ENCODE measurements at regions not wholly inside any gene's neighbourhood (a gene's known extent, or its start where the extent isn't known, plus 50 kb on each side); places are given as distances from the start of the nearest gene placed in this dataset.

DNA sequence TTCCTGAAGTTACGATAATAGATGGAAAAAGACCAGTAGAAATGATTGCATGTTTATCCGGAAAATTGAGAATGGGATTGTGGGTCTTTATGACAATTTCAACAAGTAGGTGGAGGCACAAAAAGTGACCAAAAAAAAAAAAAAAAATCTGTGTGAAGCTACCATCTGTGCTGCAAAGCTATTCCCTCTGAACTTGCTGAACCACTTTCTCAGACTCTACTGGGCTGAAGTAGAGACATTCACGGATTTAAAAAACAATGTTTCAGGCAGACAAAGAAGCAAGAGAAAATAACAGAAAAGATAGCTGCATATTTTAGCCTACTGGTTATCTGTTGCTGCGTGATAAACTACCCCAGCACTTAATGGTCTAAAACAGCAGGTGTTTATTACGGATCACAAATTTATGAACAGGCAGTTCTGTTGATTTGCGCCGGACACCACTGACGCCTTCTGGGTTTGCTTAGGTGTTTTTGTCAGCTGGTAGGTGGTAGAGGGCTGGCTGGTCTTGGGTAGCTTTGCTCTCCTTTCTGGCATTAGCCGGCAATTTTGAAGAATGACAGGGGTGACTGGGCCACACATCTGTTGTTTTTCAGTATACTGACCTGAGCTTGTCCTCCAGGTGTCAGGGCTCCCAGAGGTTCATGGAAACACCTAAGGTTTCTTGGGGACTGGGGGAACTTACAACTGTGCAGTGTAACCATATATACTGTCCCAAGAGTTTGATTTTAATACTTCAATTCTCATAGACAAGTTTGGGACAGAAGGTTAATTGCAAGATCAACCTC, 665.1 kb downstream of the CCSER2 start:
- DNase-seq (ENCODE audit: extremely low read depth, low read depth), result no peak

DNA sequence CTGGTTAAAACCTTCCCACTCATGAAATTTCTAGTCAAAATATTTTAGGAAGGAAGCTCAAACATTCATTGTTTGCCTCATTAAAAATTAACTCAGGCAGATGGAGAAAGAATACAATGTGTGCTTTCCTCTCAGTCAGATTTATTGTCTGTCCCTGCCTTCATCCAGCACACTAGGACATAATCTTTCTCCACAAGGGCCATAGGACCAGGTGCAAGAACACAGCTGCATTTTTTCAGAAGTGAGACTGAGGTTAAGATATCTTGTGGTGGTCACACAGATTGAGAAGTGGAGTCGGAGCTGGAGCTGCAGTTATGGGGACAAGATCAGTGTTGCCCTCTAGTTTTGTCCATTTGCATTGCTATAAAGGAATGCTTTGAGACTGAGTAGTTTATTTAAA, 666.3 kb downstream of the CCSER2 start:
- DNase-seq (ENCODE audit: extremely low read depth, low read depth), result no peak

DNA sequence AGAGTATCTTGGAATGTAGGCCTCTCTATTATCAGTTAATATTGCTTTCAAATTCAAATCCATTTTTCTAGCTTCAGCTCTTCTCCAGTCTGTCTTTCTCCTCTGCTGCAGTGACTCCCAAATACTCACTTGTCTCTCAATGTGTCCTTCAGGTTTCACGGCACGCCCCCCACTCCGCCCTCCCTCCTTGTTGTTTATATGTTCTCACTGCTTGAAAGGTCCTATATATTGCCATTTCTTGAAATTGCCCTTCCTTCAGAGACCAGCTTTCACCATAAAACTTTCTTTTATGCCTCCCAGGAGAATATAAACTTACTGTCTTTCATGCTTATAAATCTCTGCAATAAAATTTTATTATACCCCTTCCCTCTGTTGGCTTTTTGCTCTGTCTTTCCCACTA, 668.2 kb downstream of the CCSER2 start:
- DNase-seq (ENCODE audit: extremely low read depth, low read depth), result no peak

DNA sequence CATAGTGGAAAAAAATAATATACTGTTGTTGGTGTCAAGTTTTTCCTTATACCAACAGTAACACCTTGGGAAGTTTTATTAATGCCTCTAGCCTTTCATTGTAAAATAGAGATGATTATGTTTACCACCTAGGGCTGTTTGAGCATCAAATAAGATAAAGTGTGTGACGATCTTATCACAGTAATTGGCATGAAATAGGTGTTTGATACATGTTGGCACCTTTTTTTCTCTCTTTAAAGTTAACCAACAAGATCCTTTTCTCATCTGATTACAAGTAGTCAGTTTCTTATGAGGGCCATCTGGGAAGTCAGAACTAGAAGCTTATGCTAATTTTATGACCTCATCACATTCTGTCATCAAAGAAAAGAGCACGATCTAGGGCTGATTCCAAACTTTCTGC, 669.5 kb downstream of the CCSER2 start:
- DNase-seq (ENCODE audit: extremely low read depth, low read depth), result no peak

DNA sequence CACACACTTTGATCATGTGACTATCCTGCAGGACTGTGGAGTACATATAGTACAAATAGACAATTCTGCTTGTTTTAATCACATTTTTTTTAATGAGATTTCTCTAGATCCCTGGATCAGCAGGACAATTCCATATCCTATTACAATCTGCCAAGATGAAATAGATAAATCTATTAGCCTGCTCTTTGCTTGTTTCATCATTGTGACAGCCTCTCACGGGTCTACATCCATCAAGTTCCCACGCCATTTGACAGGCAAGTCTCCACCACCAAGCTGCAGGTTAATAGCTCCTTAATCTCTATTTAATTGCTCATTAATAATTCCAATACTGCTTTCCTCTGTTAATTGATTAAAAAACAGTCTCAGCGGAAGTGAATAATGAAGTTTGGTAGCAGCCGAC, 671.5 kb downstream of the CCSER2 start:
- DNase-seq (ENCODE audit: extremely low read depth, low read depth), result no peak

DNA sequence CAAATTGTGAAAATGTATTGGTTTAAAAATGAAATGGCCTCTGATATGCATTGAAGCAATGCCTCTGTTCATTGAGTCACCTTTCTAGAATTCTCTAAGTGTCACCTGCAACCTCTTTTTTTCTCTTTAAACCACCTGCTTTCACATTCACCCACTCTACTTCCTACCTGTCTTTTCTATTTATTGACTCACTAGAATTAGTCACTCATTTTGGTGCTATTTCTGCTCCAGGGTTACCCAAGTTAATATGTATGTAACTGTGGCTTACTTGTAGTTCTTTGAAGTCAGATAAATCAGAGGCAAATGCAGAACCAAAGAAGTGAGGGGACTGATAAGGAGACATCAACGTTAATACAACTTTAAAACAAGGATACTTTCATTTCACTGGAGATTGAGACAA, 674.7 kb downstream of the CCSER2 start:
- DNase-seq (ENCODE audit: extremely low read depth, low read depth), result no peak

DNA sequence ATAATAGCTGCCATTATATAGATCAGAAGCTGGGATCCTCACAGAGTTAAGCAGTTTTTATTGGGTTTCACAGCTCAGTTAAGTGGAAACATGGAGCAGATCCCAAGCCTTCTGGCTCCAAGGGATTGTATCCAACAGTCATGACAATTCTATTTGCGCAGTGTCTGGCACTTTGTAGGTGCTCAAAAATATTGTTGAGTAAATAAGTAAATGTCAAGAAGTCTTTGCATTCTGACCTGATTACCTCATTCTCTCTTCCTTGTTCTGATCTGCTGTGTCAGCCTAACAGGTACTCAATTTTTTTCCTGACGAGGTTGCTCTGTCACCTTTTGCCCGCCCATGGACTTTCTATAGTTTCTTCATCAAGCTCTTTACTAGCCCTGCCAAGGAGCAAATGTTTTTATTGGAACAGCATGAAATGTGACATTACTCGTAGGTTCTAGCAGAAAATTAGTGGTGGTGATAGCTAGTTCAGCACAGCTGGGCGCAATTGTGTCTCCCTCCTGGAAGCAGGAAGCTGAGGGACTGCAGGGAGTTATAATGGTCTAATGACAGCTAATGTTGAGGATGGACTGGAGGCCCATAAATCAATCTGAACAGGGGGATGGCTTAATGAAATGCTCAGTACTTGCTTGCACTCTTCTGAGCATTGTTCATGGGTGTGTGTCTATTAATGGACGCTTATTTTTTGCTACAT, 680.2 kb downstream of the CCSER2 start:
- no peak for DNase-seq (ENCODE audit: extremely low read depth, low read depth)

DNA sequence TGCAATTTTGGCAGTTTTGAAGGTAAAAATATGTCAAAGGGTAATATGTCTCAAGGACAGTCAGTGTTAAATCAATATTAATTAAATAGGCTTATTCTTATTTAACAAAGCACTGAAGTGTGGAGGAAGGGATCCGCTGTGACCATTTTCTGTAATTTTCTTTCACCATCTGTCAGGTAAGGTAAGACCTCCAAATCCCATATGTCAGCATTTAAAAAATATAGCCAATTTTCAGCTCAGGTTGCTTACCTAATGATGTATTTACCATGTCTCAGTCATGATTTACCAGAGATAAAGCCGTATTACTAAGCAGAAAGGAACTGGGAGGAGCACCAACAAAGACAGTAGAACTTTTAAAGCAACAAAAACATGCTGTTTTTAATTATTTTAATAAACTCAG, 683.9 kb downstream of the CCSER2 start:
- DNase-seq (ENCODE audit: extremely low read depth, low read depth), result no peak

DNA sequence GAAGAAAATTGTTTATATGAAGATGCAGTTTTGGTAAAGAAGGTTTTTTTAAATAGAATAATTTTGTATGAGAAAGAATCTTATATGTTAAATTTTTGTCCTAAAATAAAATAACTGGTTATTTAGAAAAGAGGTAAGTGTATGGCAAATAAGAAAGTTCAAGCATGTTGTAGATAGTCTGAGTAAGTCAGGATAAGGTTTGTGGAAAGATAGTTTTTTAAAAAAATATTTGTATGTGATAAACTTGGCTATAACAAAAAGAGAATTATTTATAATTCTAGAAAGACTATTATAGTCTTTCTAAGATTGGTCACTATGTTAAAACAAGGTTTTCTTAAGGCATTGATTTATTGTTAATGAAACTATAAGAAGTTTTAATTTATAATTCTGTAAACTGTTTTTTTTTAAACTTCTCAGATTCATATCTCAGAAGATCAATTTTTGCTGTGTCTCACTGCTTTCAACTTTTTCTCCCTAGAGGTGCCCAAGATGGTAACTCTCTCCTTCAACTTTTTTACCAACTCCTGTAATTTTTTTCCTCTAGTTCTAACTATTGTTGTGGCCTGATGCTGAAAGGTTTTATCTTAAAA, 698.6 kb downstream of the CCSER2 start:
- no peak for DNase-seq (ENCODE audit: extremely low read depth, low read depth)

DNA sequence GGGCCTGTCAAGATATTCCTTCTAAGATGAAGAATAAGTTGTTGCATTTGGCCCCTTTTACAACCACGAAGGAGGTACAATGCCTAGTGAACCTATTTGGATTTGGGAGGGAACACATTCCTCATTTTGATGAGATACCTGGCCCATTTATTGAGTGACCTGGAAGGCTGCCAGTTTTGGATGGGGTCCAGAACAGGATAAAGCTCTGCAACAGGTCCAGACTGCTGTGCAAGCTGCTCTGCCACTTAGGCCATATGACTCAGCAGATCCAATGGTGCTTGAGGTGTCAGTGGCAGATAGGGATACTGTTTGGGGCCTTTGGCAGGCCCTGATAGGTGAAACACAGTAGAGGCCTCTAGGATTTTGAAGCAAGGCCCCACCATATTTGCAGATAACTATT, 704.6 kb downstream of the CCSER2 start:
- no peak for DNase-seq (ENCODE audit: extremely low read depth, low read depth)

DNA sequence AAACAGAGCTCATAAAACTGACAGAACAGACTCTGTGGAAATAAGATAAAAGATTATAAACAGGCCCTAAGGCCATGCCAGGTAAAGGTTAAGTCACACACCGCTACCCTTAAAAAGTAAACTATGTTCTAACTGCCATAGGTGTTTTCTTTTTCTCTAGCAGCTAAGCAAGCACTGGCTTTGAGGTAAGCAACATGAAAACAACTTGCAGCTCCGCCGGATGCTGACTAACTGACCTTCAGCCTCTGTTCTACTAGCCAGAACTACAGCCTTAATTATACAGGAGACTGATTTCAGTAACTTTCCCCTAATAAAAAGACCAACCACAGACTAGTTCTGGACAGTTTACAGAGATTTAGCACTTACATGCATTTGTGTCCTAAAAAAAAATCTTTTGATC, 708.3 kb downstream of the CCSER2 start:
- no peak for DNase-seq (ENCODE audit: extremely low read depth, low read depth)

DNA sequence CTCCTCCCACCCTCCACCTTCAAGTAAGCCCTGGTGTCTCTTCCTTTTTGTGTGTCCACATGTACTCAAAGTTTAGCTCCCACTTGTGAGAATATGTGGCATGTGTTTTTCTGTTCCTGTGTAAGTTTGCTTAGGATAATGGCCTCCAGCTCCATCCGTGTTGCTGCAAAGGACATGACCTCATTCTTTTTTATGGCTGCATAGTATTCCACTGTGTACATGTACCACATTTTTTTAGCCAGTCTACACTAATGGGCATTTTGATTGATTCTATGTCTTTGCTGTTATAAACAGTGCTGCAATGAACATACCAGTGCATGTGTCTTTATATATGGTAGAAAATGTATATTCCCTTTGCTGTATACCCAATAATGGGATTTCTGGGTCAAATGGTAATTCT, 710.9 kb downstream of the CCSER2 start:
- no peak for DNase-seq (ENCODE audit: extremely low read depth, low read depth)

DNA sequence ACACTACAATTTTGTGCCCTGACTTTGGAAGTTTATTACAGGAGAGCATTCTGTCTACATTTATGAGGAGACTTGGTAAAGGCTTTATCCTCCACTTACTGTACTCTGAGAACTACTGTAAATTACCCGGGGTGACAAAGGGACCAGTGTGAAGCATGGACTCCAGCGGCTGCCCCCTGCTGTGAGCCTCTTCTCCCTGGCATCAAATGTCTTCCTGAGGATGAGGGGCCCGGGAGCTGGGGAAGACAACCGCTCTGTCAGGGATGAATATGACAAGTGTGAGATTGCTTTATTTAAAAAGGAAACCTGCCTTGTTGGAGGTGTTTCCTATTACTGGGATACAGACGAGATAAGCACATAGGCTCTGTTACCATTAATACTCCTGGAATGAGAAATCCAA, 714.8 kb downstream of the CCSER2 start:
- no peak for DNase-seq (ENCODE audit: extremely low read depth, low read depth)

DNA sequence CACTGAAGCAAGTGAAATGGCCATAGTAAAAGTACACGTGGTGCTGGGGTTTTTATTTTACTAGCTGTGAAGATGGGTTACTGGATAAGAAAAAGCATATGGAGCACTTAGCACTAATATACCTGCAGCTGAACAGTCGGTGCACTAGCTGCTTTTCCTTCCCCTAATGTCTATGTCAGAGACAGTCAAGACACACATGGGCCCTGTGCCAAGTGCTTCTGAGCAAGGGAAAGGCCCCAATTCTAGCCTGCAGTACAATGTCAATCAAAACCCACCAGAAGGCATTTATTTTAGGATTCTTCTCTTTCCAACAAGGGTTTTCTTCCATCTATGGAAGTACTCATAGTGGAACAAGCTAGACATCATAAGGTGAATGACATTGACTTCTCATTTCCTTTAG, 716.7 kb downstream of the CCSER2 start:
- DNase-seq (ENCODE audit: extremely low read depth, low read depth), result no peak

DNA sequence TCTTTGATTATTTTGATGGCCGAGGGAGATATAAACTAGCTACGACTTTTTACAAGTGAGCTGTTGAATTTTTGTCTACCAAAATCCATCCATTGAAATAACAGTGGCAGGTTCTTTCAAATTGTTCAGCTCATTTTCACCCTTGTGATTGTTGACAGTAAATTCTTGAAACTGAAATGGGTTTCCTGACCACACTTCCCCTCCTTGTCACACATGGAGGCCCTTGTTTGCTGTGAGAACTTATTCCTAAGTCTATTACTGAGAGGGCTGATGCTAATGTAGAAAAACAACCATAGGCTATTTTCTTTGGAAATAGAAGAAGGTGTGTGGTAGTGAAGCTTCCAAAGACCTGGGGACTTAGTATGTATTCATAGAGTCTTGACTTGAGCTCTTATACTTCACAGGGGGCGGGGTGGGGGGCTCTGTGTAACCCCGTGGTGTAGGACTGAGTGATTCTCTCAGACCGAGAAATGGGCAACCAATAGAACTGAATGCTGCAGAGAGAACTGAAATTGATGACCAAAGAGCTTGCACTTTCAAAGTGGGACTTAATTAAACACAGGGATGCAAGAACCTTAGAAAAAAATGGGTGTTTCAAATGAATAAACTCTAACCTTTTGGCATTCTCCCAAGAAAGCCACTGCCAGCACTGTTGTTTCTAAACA, 718.9 kb downstream of the CCSER2 start:
- DNase-seq (ENCODE audit: extremely low read depth, low read depth), result no peak

DNA sequence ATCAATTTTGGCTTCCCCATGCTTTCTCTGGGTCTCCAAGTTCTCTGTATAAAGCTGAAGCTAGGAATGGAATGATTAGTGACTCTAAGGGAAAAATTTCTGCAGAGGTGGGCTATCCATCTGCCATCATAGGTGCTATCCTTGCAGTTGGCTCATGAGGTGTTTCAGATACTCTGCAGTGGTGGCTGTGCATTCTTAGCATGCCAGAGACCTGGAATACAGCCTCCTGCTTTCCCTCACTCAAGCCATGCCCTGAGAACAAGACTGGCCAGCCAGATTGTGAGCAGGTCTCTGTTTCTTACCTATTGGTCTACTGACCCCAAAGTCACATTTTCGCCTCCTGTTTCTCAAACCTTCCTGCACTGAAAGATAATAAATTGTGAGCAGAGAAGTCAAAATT, 719.6 kb downstream of the CCSER2 start:
- no peak for DNase-seq (ENCODE audit: extremely low read depth, low read depth)

DNA sequence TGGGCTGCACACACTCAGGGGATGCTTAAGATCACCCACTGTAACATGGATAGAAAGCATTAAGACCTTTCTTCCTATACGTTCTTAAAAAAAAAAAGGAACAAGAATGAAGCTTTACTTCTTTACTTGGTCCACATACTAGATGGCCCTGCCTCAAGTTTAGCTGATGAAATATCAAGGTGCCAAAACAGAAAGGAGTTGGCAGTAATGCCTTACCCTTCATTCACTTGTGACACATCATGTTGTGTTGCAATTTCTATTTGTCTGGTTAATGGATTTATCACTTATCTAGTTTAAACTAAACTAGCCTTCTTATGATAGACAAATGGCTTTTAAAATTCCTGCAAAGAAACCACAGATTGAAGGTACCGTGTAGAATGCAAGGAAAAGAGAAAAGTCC, 720.3 kb downstream of the CCSER2 start:
- DNase-seq (ENCODE audit: extremely low read depth, low read depth), result no peak

DNA sequence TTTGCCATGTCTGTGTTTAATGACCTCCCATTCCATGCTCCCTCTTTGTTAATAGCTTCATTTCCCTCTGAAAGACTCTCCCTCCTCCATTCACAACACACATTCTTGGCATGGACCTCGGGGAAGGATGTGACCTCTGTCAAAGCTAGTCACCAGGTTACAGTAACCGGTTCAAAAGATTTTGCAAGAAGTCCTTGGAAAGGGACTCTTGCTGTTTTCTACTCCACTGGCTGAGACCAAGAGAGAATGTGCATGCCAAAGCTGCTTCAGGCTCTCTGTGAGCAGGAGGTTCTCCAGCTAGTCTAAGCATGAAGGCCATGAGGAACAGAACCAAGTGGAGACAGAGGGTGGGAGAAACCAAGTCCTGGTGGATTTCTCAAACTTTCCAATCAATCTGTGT, 732.6 kb downstream of the CCSER2 start:
- no peak for DNase-seq (ENCODE audit: extremely low read depth, low read depth)

DNA sequence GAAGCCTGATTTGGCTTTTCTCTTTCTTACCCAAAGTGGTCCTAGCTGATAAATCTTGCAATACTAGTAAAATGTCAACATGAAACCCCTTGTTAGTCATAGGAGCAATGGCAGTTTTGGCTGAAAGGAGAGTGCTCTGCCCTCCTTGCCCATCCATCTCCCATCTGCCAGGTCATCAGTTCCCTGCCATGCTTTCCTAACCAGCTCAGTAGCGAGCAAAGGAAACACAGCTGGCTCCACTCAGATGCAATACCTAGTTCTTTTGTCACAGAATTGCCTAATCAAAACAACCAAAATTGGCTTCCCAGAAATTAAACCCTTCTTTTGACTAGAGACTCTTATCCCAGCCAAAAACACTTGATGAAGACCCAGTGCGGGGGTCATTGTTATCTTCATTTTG, 733.0 kb downstream of the CCSER2 start:
- DNase-seq (ENCODE audit: extremely low read depth, low read depth), result no peak

DNA sequence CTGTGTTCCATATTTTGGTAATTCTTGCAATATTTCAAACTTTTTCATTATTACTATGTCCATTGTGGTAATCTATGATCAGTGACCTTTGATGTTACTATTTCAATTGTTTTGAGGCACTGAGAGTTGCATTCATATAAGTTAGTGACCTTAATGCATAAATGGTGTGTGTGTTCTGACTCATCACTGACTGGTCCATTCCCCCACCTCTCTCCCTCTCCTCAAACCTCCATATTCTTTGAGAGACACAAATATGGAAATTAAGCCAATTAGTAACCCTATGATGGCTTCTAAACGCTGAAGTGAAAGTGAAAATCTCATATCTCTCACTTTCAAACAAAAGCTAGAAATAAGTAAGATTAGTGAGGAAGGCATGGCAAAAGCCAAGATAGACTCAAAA, 739.6 kb downstream of the CCSER2 start:
- DNase-seq (ENCODE audit: extremely low read depth, low read depth), result no peak

DNA sequence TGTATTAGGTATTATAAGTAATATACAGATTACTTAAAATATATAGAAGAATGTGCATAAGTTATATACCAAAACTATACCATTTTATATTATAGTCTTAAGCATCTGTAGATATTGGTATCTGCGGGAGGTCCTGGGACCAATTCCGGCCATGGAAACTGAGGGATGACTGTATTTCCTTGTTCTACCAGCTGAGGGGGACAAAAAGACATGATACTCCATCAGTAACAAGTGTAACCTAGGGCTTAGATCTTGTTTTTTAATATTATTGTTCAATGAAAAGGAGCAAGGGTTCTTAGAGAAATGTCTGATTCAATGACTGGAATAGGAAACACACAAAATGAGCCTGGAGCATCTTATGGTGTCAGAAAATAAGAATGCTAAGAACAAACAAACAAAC, 752.5 kb downstream of the CCSER2 start:
- DNase-seq (ENCODE audit: extremely low read depth, low read depth), result no peak

All from NCI-H460 (cell line).